IPS-20b (cell line): ENCODE measurements at regions not wholly inside any gene's neighbourhood (a gene's known extent, or its start where the extent isn't known, plus 50 kb on each side); places are given as distances from the start of the nearest gene placed in this dataset.

ENCODE experiments used
- H3K27ac ChIP-seq: one replicate; pipeline ENCODE4 v1.5.1; 2013; ENCODE audit warnings: low read length
- H3K27me3 ChIP-seq: 2 replicates; pipeline ENCODE4 v1.6.1; 2013; ENCODE audit warnings: mild to moderate bottlenecking, low read length, inconsistent platforms; ENCODE audit not compliant: insufficient read depth
- H3K36me3 ChIP-seq: 2 replicates; pipeline ENCODE4 v1.6.1; 2013; ENCODE audit warnings: low read depth, mild to moderate bottlenecking, inconsistent platforms, low read length, moderate library complexity; ENCODE audit not compliant: insufficient read depth
- H3K4me1 ChIP-seq: 2 replicates; pipeline ENCODE4 v1.6.1; 2013; ENCODE audit warnings: mild to moderate bottlenecking, control low read depth, inconsistent platforms, low read length, moderate library complexity; ENCODE audit not compliant: insufficient read depth
- H3K4me3 ChIP-seq: 2 replicates; pipeline ENCODE4 v1.5.1; 2013; ENCODE audit warnings: mild to moderate bottlenecking, low read length, inconsistent platforms
- H3K9ac ChIP-seq: 2 replicates; pipeline ENCODE4 v1.6.1; 2013; ENCODE audit warnings: low read depth, mild to moderate bottlenecking, inconsistent platforms, low read length, moderate library complexity
- H3K9me3 ChIP-seq: 2 replicates; pipeline ENCODE4 v1.6.1; 2013; ENCODE audit warnings: mild to moderate bottlenecking, low read depth, low read length, inconsistent platforms; ENCODE audit not compliant: insufficient read depth

- no peak overlapping the region for H3K27ac ChIP-seq
- H3K36me3 ChIP-seq = no peaks in the 10 kb centered on the region
- no peak overlapping the region for H3K9ac ChIP-seq
- H3K27me3 ChIP-seq = no peaks in the 10 kb centered on the region
- H3K9me3 ChIP-seq = no peaks in the 10 kb centered on the region
- H3K4me3 ChIP-seq = no peak overlapping the region
- H3K4me1 ChIP-seq = peaks cover 8% of the 10 kb centered on the region
These were observed 86.1 kb upstream of the S1PR1 start for GRCh38 chr1:101150670-101151069.

GRCh38 chr1:101150266-101150665 is 86.6 kb upstream of the S1PR1 start:
- no peaks in the 10 kb centered on the region for H3K27me3 ChIP-seq
- no peak overlapping the region for H3K27ac ChIP-seq
- no peaks in the 10 kb centered on the region for H3K9me3 ChIP-seq
- no peaks in the 10 kb centered on the region for H3K36me3 ChIP-seq
- no peak overlapping the region for H3K4me3 ChIP-seq
- no peak overlapping the region for H3K9ac ChIP-seq
- H3K4me1 ChIP-seq = peaks cover 8% of the 10 kb centered on the region

- Histone ChIP-seq H3K9me3 (no peaks in the 10 kb centered on the region), H3K4me1 (peaks cover 8% of the 10 kb centered on the region), H3K36me3 (no peaks in the 10 kb centered on the region), H3K9ac (no peak overlapping the region), H3K27ac (no peak overlapping the region), H3K27me3 (no peaks in the 10 kb centered on the region), H3K4me3 (no peak overlapping the region)
These were observed 87.8 kb upstream of the S1PR1 start for GRCh38 chr1:101148980-101149379.

- Histone ChIP-seq H3K27me3 (no peaks in the 10 kb centered on the region), H3K9me3 (no peaks in the 10 kb centered on the region), H3K27ac (no peak overlapping the region), H3K4me1 (peaks cover 8% of the 10 kb centered on the region), H3K9ac (no peak overlapping the region), H3K4me3 (no peak overlapping the region), H3K36me3 (no peaks in the 10 kb centered on the region)
These were observed 89.4 kb upstream of the S1PR1 start for GRCh38 chr1:101147381-101147780.

- H3K4me1 ChIP-seq = peaks cover 8% of the 10 kb centered on the region; the same call in 1 of the 2 replicates
- H3K27ac ChIP-seq = no peak overlapping the region
These were observed 91.4 kb upstream of the S1PR1 start for GRCh38 chr1:101145449-101145820.

GRCh38 chr1:101144671-101145448 is 92.0 kb upstream of the S1PR1 start:
- Histone ChIP-seq H3K9ac (no peak overlapping the region), H3K27me3 (no peaks in the 10 kb centered on the region), H3K27ac (no peak overlapping the region)

More at GRCh38 chr1:101145449-101145820, 91.4 kb upstream of the S1PR1 start:
- no peaks in the 10 kb centered on the region for H3K36me3 ChIP-seq
- no peak overlapping the region for H3K9ac ChIP-seq
- no peaks in the 10 kb centered on the region for H3K27me3 ChIP-seq
- H3K9me3 ChIP-seq = no peaks in the 10 kb centered on the region
- no peak overlapping the region for H3K4me3 ChIP-seq

GRCh38 chr1:101142244-101142643 is 94.6 kb upstream of the S1PR1 start:
- H3K27me3 ChIP-seq = no peaks in the 10 kb centered on the region
- H3K4me1 ChIP-seq = peaks cover 6% of the 10 kb centered on the region
- no peak overlapping the region for H3K9ac ChIP-seq
- no peaks in the 10 kb centered on the region for H3K36me3 ChIP-seq
- H3K27ac ChIP-seq = no peak overlapping the region
- H3K4me3 ChIP-seq = no peak overlapping the region
- no peaks in the 10 kb centered on the region for H3K9me3 ChIP-seq

More at GRCh38 chr1:101144671-101145448, 92.0 kb upstream of the S1PR1 start:
- no peaks in the 10 kb centered on the region for H3K9me3 ChIP-seq
- H3K36me3 ChIP-seq = no peaks in the 10 kb centered on the region
- no peak overlapping the region for H3K4me3 ChIP-seq
- H3K4me1 ChIP-seq = peaks cover 5% of the 10 kb centered on the region; the same call in 1 of the 2 replicates

- no peaks in the 10 kb centered on the region for H3K36me3 ChIP-seq
- no peaks in the 10 kb centered on the region for H3K9me3 ChIP-seq
- H3K4me3 ChIP-seq = no peak overlapping the region
- H3K4me1 ChIP-seq = peaks cover 13% of the 10 kb centered on the region
- H3K9ac ChIP-seq = no peak overlapping the region
- no peaks in the 10 kb centered on the region for H3K27me3 ChIP-seq
- H3K27ac ChIP-seq = no peak overlapping the region
These were observed 95.4 kb upstream of the S1PR1 start for GRCh38 chr1:101141376-101141775.

GRCh38 chr1:101139821-101140718 is 96.7 kb upstream of the S1PR1 start:
- H3K27me3 ChIP-seq = no peaks in the 10 kb centered on the region
- H3K9ac ChIP-seq = no peak overlapping the region
- H3K4me1 ChIP-seq = peaks cover 16% of the 10 kb centered on the region
- no peak overlapping the region for H3K27ac ChIP-seq
- H3K4me3 ChIP-seq = no peak overlapping the region
- H3K36me3 ChIP-seq = no peaks in the 10 kb centered on the region
- H3K9me3 ChIP-seq = no peaks in the 10 kb centered on the region

GRCh38 chr1:101139130-101139529 is 97.7 kb upstream of the S1PR1 start:
- no peak overlapping the region for H3K9ac ChIP-seq
- no peak overlapping the region for H3K27ac ChIP-seq
- no peaks in the 10 kb centered on the region for H3K27me3 ChIP-seq
- H3K4me3 ChIP-seq = no peak overlapping the region
- H3K9me3 ChIP-seq = no peaks in the 10 kb centered on the region
- H3K4me1 ChIP-seq = peaks cover 16% of the 10 kb centered on the region
- no peaks in the 10 kb centered on the region for H3K36me3 ChIP-seq

GRCh38 chr1:101137144-101138126 is 99.4 kb upstream of the S1PR1 start:
- no peaks in the 10 kb centered on the region for H3K36me3 ChIP-seq
- peak overlapping the region; percentile 41; the same call in 1 of the 2 replicates for H3K4me3 ChIP-seq
- peaks cover 16% of the 10 kb centered on the region for H3K4me1 ChIP-seq
- no peaks in the 10 kb centered on the region for H3K9me3 ChIP-seq
- no peaks in the 10 kb centered on the region for H3K27me3 ChIP-seq
- peak overlapping the region; percentile 27; the same call in 1 of the 2 replicates for H3K9ac ChIP-seq
- no peak overlapping the region for H3K27ac ChIP-seq
